Rectal smooth muscle tissue (tissue), 1 donor: ENCODE measurements at regions not wholly inside any gene's neighbourhood (a gene's known extent, or its start where the extent isn't known, plus 50 kb on each side); places are given as distances from the start of the nearest gene placed in this dataset.
"Not testable (repeated sequence)": the region's sequence is repeated elsewhere in the genome, so short reads cannot be mapped to it uniquely, and the experiment has no call there.

Experiments used
- H3K27ac ChIP-seq: one replicate; pipeline ENCODE4 v1.7.0; 2013; ENCODE audit warnings: low read depth, low read length, inconsistent platforms
- H3K27me3 ChIP-seq: one replicate; pipeline ENCODE4 v1.7.0; 2013; ENCODE audit warnings: low read length; ENCODE audit not compliant: control insufficient read depth, insufficient read depth
- H3K36me3 ChIP-seq: one replicate; pipeline ENCODE4 v1.7.0; 2013; ENCODE audit warnings: low read length; ENCODE audit not compliant: control insufficient read depth, insufficient read depth
- H3K4me1 ChIP-seq: one replicate; pipeline ENCODE4 v1.7.0; 2013; ENCODE audit warnings: low read length; ENCODE audit not compliant: control insufficient read depth, insufficient read depth
- H3K4me3 ChIP-seq: one replicate; pipeline ENCODE4 v1.7.0; 2013; ENCODE audit warnings: low read length
- H3K9ac ChIP-seq: one replicate; pipeline ENCODE4 v1.7.0; 2013; ENCODE audit warnings: low read length

DNA sequence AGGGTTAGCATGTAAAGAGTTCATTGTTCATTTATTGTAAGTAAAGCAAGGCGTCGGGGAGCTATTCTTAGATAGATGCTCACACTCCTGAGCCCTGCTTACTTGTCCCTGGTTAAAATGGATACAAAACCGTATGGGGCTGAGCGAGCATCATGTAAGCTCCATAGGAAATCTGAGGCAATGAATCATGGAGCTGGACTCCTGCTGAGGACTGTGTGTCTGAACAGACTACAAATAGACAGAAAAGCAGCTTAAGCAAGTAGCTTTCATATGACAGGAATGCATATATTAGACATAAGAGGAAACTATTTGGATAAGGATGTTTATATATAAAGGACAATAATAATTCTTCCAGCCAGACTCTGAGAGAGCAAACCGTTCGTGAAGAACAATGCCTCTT, 604.9 kb upstream of the PTBP2 start:
- H3K4me3 ChIP-seq = no peak overlapping the region
- no peaks in the 10 kb centered on the region for H3K27me3 ChIP-seq
- H3K9ac ChIP-seq = no peak overlapping the region
- no peaks in the 10 kb centered on the region for H3K4me1 ChIP-seq
- H3K27ac ChIP-seq = no peak overlapping the region
- H3K36me3 ChIP-seq = no peaks in the 10 kb centered on the region

DNA sequence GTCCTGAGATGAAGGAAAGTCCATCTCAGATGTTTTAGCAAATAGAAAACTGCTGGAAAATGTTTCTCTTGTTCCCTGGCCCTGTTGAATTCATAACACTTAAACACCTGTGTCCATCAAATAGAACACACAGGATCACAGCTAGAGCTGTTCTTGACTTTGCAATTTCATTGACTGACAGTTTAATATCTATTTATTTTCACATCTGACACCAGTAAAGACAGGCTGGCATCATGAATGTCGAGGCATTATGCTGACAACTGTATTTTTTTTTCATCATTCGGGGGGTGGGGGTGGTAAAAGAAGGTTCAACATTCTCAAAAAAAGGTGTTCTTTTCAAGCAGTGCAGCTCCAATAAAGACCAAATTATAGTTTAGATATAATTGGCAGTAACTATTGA, 591.2 kb upstream of the PTBP2 start:
- H3K4me1 ChIP-seq = no peaks in the 10 kb centered on the region
- H3K4me3 ChIP-seq = no peak overlapping the region
- no peak overlapping the region for H3K9ac ChIP-seq
- no peaks in the 10 kb centered on the region for H3K36me3 ChIP-seq
- no peaks in the 10 kb centered on the region for H3K27me3 ChIP-seq
- H3K27ac ChIP-seq = no peak overlapping the region

DNA sequence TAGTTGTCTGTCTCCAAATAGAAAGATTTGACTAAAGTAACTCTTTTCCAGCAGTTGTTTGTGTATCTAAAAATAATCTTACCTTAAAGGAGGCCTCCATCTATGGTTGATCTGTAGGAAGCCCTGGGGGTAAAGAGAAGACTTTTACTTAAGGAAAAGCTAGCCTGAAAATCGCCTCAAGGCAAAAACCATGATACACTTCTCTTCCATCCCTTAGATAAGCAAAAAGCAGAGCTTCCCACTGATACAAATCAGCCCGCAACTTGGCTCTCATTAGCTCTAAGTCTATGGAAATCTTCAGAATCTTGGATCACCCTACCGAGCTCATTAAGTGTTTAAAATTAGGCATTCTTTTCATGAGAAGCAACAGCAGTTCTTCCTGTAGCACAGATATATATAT, 576.9 kb upstream of the PTBP2 start:
- no peaks in the 10 kb centered on the region for H3K4me1 ChIP-seq
- no peak overlapping the region for H3K27ac ChIP-seq
- no peaks in the 10 kb centered on the region for H3K36me3 ChIP-seq
- H3K27me3 ChIP-seq = no peaks in the 10 kb centered on the region
- no peak overlapping the region for H3K9ac ChIP-seq
- H3K4me3 ChIP-seq = no peak overlapping the region

DNA sequence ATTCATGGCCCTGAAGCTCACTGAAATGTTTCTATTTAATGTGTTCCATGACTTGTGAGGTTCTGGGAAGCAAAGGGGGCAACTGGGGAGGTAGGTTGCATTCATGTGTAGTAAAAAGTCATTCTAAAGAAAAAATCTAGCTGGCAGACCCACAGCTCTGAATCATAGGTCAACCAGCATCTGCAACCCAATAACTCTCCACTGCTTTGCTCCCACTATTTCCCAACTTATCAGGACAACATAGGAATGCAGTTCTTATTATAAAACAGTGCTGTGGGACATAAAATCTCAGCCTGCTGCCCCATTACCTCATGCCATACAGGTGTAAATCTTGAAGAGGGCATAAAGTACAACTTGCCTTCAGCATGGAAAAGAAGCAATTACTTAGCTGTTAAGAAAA, 576.1 kb upstream of the PTBP2 start:
- Histone ChIP-seq H3K9ac (no peak overlapping the region), H3K4me1 (no peaks in the 10 kb centered on the region), H3K27ac (no peak overlapping the region), H3K36me3 (no peaks in the 10 kb centered on the region), H3K27me3 (no peaks in the 10 kb centered on the region), H3K4me3 (no peak overlapping the region)

DNA sequence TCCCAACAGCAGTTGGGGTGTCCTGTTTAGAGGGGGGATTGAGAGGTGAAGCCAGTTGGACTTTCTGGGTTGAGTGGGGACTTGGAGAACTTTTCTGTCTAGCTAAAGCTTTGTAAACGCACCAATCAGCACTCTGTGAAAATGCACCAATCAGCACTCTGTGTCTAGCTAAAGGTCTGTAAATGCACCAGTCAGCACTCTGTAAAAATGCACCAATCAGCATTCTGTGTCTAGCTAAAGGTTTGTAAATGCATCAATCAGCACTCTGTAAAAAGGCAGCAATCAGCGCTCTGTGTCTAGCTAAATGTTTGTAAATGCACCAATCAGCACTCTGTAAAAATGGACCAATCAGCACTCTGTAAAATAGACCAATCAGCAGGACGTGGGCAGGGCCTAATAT, 568.6 kb upstream of the PTBP2 start:
- H3K4me1 ChIP-seq, H3K4me3 ChIP-seq, H3K36me3 ChIP-seq, H3K27ac ChIP-seq, H3K9ac ChIP-seq, H3K27me3 ChIP-seq: not testable (repeated sequence)

DNA sequence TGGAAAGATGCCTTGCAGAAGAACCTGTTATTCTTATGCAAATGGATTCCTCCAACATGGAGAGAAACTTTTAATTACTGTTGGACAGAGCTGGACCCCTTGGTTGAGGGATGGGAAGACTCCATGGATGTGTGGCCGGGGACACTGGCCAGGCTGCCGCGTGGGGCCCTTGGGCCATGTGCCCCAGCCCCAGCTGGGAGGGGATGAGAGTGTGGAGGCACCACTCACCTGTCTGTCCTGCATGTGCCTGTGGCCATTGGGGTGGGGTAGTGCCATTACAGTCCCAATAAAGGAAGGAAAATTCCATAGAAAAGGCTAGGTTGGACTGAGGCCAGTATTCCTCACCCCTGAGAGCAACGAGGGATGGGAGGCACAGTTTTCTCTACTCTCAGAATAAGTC, 564.5 kb upstream of the PTBP2 start:
- H3K27ac ChIP-seq = no peak overlapping the region
- H3K4me1 ChIP-seq = no peaks in the 10 kb centered on the region
- H3K9ac ChIP-seq = no peak overlapping the region
- no peaks in the 10 kb centered on the region for H3K36me3 ChIP-seq
- H3K4me3 ChIP-seq = no peak overlapping the region
- no peaks in the 10 kb centered on the region for H3K27me3 ChIP-seq

DNA sequence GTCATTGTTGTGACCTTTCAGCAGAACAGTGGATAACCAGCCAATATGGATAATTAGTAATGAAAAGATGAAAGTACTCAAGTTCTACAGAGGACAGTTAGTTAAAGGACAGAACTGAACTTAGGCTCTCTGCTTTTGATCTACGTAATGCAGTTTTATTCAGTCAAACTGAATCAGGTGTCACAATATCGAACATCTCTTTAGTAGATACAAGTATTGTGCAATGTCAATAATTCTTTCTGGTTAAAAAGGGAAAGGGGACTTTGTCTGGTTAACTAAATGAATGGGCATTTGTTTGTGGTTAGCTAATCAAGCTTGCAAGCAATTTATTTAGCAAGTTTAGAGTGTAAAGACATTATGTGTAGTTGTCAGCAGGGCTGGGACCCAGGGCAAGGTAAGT, 562.2 kb upstream of the PTBP2 start:
- Histone ChIP-seq H3K4me1 (no peaks in the 10 kb centered on the region), H3K27me3 (no peaks in the 10 kb centered on the region), H3K36me3 (no peaks in the 10 kb centered on the region), H3K27ac (no peak overlapping the region), H3K4me3 (no peak overlapping the region), H3K9ac (no peak overlapping the region)

DNA sequence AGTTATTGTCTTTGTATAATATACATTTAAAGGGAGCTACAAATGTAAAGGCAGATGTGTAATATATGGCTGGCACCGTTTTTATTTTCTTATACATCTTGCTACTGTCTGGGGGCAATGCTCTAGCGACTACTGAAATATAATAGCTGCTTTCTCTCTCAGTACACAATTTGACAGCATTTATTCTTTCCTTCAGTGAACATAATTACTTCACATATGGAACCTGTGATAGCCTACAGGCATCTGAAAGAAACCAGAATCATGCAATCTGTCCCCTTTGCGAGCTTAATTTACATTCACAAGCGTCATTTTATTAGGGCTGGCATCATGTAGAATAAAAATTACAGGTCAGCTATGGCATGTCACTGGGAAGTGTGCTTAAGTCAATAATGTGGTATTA, 557.5 kb upstream of the PTBP2 start:
- no peaks in the 10 kb centered on the region for H3K27me3 ChIP-seq
- no peak overlapping the region for H3K4me3 ChIP-seq
- H3K36me3 ChIP-seq = no peaks in the 10 kb centered on the region
- no peak overlapping the region for H3K9ac ChIP-seq
- H3K4me1 ChIP-seq = no peaks in the 10 kb centered on the region
- no peak overlapping the region for H3K27ac ChIP-seq

DNA sequence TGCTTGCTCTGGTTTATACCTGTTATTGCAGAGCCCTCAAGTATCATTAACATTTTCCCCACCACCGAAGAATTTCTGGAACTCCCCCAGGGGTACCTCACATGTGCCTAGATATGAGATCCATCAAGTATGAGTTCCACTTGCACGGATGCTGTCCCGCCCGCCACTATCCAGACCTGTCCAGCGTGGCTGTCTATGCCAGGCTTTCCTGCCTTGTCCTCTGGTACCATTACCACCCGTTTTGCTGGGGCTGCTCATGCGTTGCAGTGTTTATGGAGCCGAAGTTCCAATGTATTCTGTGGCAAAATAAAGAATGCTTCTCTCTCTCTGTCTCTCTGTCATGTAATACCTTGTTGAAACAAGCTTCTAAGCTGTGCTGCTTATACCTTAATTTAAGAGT, 543.5 kb upstream of the PTBP2 start:
- no peak overlapping the region for H3K27ac ChIP-seq
- H3K36me3 ChIP-seq = no peaks in the 10 kb centered on the region
- no peaks in the 10 kb centered on the region for H3K4me1 ChIP-seq
- H3K27me3 ChIP-seq = no peaks in the 10 kb centered on the region
- H3K9ac ChIP-seq = no peak overlapping the region
- no peak overlapping the region for H3K4me3 ChIP-seq

DNA sequence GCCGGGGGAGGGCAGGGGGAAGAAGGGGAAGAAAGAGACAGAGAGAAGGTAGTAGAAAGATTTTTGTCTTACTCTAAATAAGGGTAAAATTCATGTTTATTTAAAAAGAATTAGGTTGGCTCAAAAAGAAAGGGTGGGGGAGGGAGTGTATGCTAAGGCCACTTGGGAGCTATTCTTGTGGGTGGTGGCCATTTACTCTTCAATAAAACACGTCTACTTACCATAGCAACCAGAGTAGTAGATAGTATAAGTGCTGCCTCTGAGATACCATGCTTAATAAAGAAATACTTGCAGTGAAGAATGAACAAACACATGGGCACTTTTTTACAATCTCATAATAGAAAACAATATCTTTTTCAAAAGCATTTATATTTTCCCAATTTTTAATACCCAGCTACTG, 538.1 kb upstream of the PTBP2 start:
- H3K4me3 ChIP-seq = no peak overlapping the region
- no peaks in the 10 kb centered on the region for H3K36me3 ChIP-seq
- no peaks in the 10 kb centered on the region for H3K27me3 ChIP-seq
- no peak overlapping the region for H3K27ac ChIP-seq
- no peak overlapping the region for H3K9ac ChIP-seq
- H3K4me1 ChIP-seq = no peaks in the 10 kb centered on the region

DNA sequence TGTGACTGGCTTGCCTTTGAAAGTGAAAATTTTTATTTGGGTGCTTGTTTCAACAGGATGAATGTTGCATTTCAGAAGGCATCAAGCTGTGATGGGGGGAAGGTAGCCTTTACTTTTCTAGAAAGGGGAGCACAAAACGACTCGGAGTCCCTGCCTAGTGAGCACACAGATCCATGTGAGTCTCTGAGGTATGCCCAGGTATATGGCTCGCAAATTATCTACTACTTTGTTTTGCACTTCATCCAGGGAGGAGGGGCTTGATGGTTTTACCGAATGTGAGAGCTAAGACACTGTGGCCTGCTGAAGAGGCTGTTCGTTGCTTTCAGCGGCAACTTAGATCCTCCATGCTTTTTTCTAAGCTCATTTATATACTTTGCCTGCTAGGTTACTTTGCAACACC, 537.7 kb upstream of the PTBP2 start:
- Histone ChIP-seq H3K27ac (no peak overlapping the region), H3K27me3 (no peaks in the 10 kb centered on the region), H3K4me3 (no peak overlapping the region), H3K36me3 (no peaks in the 10 kb centered on the region), H3K4me1 (no peaks in the 10 kb centered on the region), H3K9ac (no peak overlapping the region)

DNA sequence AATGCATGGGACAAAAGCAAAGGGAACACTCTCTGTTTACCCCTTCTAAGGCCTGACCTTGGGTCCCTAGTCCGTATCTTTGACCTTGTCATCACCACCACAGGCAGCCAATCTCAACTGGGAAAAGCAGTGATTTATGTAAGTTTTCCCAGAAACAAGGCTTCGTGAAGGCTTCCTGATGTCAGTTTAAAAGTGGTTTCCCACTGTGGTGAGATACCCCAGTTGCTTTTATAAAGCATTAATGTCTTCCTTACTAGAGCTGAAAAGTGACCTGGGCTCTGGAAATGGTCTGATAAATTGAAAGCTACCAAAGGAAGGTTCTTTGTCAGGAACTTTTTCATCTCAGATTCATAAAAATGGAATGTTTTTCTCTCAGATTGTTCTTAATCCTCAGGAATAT, 536.4 kb upstream of the PTBP2 start:
- H3K4me3 ChIP-seq = no peak overlapping the region
- no peaks in the 10 kb centered on the region for H3K4me1 ChIP-seq
- H3K9ac ChIP-seq = no peak overlapping the region
- no peaks in the 10 kb centered on the region for H3K27me3 ChIP-seq
- H3K36me3 ChIP-seq = no peaks in the 10 kb centered on the region
- H3K27ac ChIP-seq = no peak overlapping the region

DNA sequence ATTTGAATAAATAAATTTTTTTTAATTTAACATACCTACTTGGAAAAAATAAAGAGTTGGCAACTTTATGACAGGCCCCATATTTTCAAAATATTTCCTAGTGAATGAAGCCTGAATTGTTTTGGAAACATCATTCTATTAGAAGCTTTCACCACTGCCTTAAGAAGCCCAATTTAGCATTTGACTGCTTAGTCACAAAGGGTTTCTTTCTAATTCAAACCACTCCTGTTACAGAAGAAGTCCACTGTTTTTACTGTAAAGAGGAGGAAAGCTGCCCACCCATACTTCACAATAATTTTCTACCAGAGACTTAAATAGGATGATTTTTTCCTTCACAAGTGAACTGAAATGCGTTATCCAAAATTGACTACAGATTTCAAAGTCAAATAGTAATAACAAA, 534.6 kb upstream of the PTBP2 start:
- Histone ChIP-seq H3K27me3 (no peaks in the 10 kb centered on the region), H3K36me3 (no peaks in the 10 kb centered on the region), H3K4me3 (no peak overlapping the region), H3K9ac (no peak overlapping the region), H3K27ac (no peak overlapping the region), H3K4me1 (no peaks in the 10 kb centered on the region)

DNA sequence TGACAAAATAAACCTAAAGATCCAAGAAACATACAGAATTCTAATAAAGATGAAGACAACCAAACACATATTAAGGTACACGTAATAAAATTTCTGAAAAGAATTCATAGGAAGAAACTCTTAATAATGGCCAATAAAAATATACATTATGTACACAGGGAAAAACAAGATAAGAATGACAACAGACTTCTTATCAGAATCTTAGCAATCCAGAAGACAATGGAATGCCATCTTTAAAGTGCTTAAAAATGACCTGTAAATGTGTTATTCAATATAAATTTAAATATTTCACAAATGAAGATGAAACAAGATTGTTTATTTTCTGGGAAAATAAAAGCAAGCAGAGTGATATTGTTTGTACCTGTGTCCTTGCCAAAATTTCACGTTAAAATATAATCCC, 530.4 kb upstream of the PTBP2 start:
- Histone ChIP-seq H3K27me3 (no peaks in the 10 kb centered on the region), H3K4me1 (no peaks in the 10 kb centered on the region), H3K9ac (no peak overlapping the region), H3K27ac (no peak overlapping the region), H3K4me3 (no peak overlapping the region), H3K36me3 (no peaks in the 10 kb centered on the region)
